ENCODE measurements at regions not wholly inside any gene's neighbourhood (a gene's known extent, or its start where the extent isn't known, plus 50 kb on each side); places are given as distances from the start of the nearest gene placed in this dataset.

DNA sequence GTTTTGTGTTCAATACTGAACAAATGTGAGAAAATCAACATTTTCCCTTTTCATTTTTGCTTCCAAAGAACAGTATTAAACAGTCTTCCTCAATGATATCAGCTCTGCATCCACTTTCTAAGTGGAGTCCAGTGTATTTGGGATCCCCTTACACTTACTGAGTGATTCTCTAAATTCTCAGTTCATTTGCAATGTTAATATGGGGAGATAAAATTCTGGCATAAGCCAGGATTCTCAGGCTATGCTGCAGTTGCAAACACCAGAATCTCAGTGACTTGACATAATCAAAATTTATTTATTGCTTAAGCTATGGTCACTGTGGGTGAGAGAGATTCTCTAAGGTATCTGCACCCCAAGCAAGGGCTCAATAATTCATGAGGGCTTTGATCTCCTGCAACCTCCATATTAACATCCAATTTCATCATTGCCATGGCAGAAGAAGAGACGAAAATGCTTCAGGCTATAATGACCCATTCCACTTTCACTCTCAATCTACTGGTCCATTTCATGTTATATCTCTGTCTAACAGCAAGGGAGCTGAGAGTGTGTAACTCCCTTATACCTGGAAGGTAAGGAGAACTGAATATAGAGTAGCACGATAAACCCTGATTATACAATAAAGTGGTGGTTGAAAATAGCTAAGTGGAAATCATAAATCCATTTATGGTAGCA, 64.1 kb upstream of the CARD18 start:
- TF ChIP-seq POLR2AphosphoS5 (IDR thresholded peaks at IDR 0.05; ENCODE audit: low read depth, low read length) (no peak), TAF1 (IDR thresholded peaks at IDR 0.05; ENCODE audit: borderline replicate concordance, insufficient read depth, low read length) (no peak), SIN3A (IDR thresholded peaks at IDR 0.05; ENCODE audit: borderline replicate concordance, insufficient read depth, low read length) (no peak), FOXP2 (optimal IDR thresholded peaks at IDR 0.05; ENCODE audit: borderline replicate concordance, extremely low read depth, extremely low read length, insufficient read depth) (no peak)
- TF ChIP-seq, protein P1, sequence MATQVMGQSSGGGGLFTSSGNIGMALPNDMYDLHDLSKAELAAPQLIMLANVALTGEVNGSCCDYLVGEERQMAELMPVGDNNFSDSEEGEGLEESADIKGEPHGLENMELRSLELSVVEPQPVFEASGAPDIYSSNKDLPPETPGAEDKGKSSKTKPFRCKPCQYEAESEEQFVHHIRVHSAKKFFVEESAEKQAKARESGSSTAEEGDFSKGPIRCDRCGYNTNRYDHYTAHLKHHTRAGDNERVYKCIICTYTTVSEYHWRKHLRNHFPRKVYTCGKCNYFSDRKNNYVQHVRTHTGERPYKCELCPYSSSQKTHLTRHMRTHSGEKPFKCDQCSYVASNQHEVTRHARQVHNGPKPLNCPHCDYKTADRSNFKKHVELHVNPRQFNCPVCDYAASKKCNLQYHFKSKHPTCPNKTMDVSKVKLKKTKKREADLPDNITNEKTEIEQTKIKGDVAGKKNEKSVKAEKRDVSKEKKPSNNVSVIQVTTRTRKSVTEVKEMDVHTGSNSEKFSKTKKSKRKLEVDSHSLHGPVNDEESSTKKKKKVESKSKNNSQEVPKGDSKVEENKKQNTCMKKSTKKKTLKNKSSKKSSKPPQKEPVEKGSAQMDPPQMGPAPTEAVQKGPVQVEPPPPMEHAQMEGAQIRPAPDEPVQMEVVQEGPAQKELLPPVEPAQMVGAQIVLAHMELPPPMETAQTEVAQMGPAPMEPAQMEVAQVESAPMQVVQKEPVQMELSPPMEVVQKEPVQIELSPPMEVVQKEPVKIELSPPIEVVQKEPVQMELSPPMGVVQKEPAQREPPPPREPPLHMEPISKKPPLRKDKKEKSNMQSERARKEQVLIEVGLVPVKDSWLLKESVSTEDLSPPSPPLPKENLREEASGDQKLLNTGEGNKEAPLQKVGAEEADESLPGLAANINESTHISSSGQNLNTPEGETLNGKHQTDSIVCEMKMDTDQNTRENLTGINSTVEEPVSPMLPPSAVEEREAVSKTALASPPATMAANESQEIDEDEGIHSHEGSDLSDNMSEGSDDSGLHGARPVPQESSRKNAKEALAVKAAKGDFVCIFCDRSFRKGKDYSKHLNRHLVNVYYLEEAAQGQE (IDR thresholded peaks at IDR 0.05; ENCODE audit: insufficient read depth in 1 of 2, low read depth in 2 of 2, low read length in 2 of 2), result no peak

Data from PFSK-1 (cell line).